ENCODE measurements at regions not wholly inside any gene's neighbourhood (a gene's known extent, or its start where the extent isn't known, plus 50 kb on each side); places are given as distances from the start of the nearest gene placed in this dataset.

DNA sequence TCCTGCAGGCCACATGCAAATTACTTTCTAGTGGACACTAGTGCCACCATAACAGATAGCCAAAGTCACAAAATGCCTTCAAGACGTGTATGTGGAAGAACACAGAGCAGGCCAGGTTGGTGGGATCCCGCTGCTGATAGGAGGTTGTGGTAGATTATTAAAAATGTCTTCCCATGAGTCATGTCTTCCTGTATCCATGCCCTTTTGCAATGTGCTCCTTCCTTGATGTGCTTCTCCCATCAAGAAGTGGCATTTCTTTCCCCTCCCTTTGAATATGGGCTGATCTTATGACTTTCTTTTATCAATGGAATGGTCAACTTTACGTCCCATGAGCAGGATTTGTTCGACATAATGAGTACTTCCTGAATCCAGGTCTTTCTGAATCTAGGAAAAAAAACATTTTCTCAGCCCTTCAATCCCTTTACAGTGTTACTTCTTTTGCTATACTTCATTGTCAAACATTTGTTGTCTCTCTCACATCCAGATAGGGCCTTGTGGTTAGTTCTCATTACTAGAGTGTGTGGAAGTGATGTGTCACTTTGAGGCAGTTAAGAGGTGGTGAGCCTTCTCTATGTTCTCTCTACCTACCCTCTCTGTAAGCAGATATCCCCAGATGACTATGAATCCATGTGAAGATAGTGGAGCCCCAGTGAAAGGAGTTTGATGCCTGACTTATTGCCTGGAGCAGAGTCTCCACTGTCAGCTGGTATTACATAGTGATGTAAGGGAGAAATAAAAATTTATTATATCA lies 519.2 kb upstream of the DIPK2B start:
- Histone ChIP-seq H3K4me3 (no peak overlapping the region), H3K27ac (no peak overlapping the region), H3K36me3 (no peaks in the 10 kb centered on the region), H3K9me3 (no peaks in the 10 kb centered on the region), H3K4me1 (peaks cover 0 to 19% (median 5%) of the 10 kb centered on the region in 4 donors), H3K27me3 (no peaks in the 10 kb centered on the region)
- 87% methylated on average over 4 of the region's 4 CpGs; no CpG with 5 or more reads in 1 of the 2 donors for WGBS, 2 donors (ENCODE audit: low coverage in 1 of 2)
- no peak for DNase-seq
- in situ Hi-C loops (cut with MboI; ENCODE audit: low pct_ligation_motif_present in 1 of 4, low pct_unique_long_range_greater_than_20kb in 1 of 4, low sequenced_read_pairs in 3 of 4): no loop called here
- TF ChIP-seq POLR2A (IDR thresholded peaks at IDR 0.05): no peak
- intact Hi-C loops (cut with DNase I; ENCODE audit: low total_unique reads): no loop called here

DNA sequence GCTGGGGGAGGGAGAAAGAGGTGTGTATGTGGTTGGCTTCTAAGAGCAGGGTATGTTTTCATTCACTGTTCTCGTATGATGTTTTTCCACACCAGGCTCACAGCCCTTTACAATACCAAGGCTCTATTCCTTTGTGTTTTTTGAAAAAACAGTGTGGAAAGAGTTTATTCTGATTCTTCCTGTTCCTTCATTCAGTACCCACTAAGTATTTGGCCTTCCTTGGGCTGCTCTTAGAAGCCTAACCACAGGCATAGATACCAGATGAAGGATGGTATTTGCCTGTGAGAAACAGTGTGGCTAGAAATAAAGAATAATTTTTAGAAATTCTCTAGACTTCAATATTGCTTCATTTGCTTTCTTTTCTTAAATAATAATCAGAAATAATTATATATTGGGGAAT lies 518.0 kb upstream of the DIPK2B start:
- Histone ChIP-seq H3K4me3 (no peak overlapping the region), H3K27me3 (no peaks in the 10 kb centered on the region), H3K36me3 (no peaks in the 10 kb centered on the region), H3K27ac (no peak overlapping the region), H3K9me3 (no peaks in the 10 kb centered on the region), H3K4me1 (peaks cover 0 to 24% (median 7%) of the 10 kb centered on the region in 4 donors)
- in situ Hi-C loops (cut with MboI; ENCODE audit: low pct_ligation_motif_present in 1 of 4, low pct_unique_long_range_greater_than_20kb in 1 of 4, low sequenced_read_pairs in 3 of 4): no loop called here
- intact Hi-C loops (cut with DNase I; ENCODE audit: low total_unique reads): no loop called here
- WGBS, 2 donors (ENCODE audit: low coverage in 1 of 2): 82% methylated on average over 1 of the region's 1 CpG; no CpG with 5 or more reads in 1 of the 2 donors
- TF ChIP-seq POLR2AphosphoS5 (IDR thresholded peaks at IDR 0.05): no peak
- no peak for DNase-seq

DNA sequence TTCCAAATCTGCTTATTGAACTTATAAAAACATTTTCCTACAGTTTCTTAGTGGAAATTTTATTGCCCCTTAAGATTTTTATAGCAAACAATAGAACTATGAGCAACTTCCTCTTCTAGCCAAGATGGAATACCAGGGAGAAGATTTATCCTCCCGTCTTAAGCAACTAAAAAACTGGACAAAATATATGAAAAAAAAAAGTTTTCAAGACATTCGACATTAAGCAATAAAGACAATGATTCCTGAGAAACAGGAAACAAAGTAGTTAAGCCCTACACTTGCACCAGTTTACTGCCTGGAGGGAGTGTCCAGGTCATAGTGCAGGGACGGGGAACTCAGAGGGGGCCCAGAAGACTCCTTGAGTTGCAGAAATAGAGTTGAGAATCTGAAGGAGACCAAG lies 516.1 kb upstream of the DIPK2B start:
- intact Hi-C loops (cut with DNase I; ENCODE audit: low total_unique reads) (no loop called here), in situ Hi-C loops (cut with MboI; ENCODE audit: low pct_ligation_motif_present in 1 of 4, low pct_unique_long_range_greater_than_20kb in 1 of 4, low sequenced_read_pairs in 3 of 4) (no loop called here)
- no peaks in the 10 kb centered on the region for H3K27me3 ChIP-seq
- H3K9me3 ChIP-seq: no peaks in the 10 kb centered on the region
- no peaks in the 10 kb centered on the region for H3K36me3 ChIP-seq
- WGBS, 2 donors (ENCODE audit: low coverage in 1 of 2): 33% methylated on average over 3 of the region's 3 CpGs; no CpG with 5 or more reads in 1 of the 2 donors
- peak overlapping the region in 2 of 4 donors; percentile 31 to 32 for H3K27ac ChIP-seq
- peak; percentile 28 for DNase-seq
- peaks cover 0 to 24% (median 7%) of the 10 kb centered on the region in 4 donors for H3K4me1 ChIP-seq
- TF ChIP-seq POLR2A (IDR thresholded peaks at IDR 0.05) (no peak), POLR2AphosphoS5 (IDR thresholded peaks at IDR 0.05) (no peak), EP300 (IDR thresholded peaks at IDR 0.05; ENCODE audit: low read depth) (no peak)
- TF ChIP-seq, protein P1, sequence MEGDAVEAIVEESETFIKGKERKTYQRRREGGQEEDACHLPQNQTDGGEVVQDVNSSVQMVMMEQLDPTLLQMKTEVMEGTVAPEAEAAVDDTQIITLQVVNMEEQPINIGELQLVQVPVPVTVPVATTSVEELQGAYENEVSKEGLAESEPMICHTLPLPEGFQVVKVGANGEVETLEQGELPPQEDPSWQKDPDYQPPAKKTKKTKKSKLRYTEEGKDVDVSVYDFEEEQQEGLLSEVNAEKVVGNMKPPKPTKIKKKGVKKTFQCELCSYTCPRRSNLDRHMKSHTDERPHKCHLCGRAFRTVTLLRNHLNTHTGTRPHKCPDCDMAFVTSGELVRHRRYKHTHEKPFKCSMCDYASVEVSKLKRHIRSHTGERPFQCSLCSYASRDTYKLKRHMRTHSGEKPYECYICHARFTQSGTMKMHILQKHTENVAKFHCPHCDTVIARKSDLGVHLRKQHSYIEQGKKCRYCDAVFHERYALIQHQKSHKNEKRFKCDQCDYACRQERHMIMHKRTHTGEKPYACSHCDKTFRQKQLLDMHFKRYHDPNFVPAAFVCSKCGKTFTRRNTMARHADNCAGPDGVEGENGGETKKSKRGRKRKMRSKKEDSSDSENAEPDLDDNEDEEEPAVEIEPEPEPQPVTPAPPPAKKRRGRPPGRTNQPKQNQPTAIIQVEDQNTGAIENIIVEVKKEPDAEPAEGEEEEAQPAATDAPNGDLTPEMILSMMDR (IDR thresholded peaks at IDR 0.05): no peak
- H3K4me3 ChIP-seq: no peak overlapping the region

DNA sequence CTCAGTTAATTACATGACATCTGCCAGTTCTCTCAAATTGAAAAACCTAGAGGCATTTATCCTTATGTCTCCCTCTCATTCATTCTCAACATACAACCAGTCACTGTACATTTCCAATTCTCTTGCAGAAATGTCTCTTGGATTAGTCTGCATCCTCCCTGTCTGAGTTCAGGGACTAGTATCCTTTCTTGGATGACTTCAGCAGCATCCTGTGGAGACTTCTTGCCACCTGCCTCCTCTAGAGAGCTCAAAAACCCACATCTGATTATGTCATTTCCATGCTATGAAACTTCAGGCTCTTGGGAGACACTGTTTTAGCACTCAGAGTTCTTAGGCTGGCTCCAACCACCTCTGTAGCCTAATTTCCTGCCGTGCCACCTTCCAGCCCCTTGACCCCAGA lies 515.1 kb upstream of the DIPK2B start:
- in situ Hi-C loops (cut with MboI; ENCODE audit: low pct_ligation_motif_present in 1 of 4, low pct_unique_long_range_greater_than_20kb in 1 of 4, low sequenced_read_pairs in 3 of 4) (no loop called here), intact Hi-C loops (cut with DNase I; ENCODE audit: low total_unique reads) (no loop called here)
- Histone ChIP-seq H3K4me3 (no peak overlapping the region), H3K27me3 (no peaks in the 10 kb centered on the region), H3K27ac (peak overlapping the region in 2 of 4 donors; percentile 31 to 32), H3K4me1 (peaks cover 0 to 24% (median 7%) of the 10 kb centered on the region in 4 donors), H3K36me3 (no peaks in the 10 kb centered on the region), H3K9me3 (no peaks in the 10 kb centered on the region)
- no peak for TF ChIP-seq EP300 (IDR thresholded peaks at IDR 0.05; ENCODE audit: low read depth)
- TF ChIP-seq, protein P1 (IDR thresholded peaks at IDR 0.05): no peak
- TF ChIP-seq POLR2A (IDR thresholded peaks at IDR 0.05): no peak
- TF ChIP-seq POLR2AphosphoS5 (IDR thresholded peaks at IDR 0.05): no peak
- 57% methylated on average over 1 of the region's 1 CpG; no CpG with 5 or more reads in 1 of the 2 donors for WGBS, 2 donors (ENCODE audit: low coverage in 1 of 2)
- DNase-seq: no peak

DNA sequence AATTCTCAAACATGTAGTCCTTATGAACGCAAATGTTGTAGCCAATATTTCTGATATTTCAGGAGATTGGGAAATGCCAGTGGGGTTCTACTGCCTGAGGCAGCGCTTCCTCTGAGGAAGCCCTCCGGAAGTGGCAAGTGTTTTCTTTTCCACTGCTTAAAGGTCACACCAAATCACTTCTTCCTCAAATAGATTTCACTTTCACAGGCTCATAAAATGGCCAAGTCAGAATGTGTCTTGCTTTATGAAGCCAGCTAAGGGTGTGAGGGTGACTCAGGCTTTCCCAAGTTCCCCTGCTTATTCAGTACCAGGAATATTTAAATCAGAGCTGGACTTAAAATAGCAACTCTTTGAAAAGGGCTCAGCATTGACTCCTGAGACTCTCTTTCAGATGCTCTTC lies 514.2 kb upstream of the DIPK2B start:
- TF ChIP-seq, protein P1 (IDR thresholded peaks at IDR 0.05): no peak
- no peak for TF ChIP-seq EP300 (IDR thresholded peaks at IDR 0.05; ENCODE audit: low read depth)
- TF ChIP-seq POLR2A (IDR thresholded peaks at IDR 0.05): no peak
- no peak for TF ChIP-seq POLR2AphosphoS5 (IDR thresholded peaks at IDR 0.05)
- Histone ChIP-seq H3K36me3 (no peaks in the 10 kb centered on the region), H3K9me3 (no peaks in the 10 kb centered on the region), H3K4me1 (peaks cover 0 to 24% (median 7%) of the 10 kb centered on the region in 4 donors), H3K27me3 (no peaks in the 10 kb centered on the region), H3K27ac (peak overlapping the region in 1 of 4 donors; percentile 49), H3K4me3 (no peak overlapping the region)
- in situ Hi-C loops (cut with MboI; ENCODE audit: low pct_ligation_motif_present in 1 of 4, low pct_unique_long_range_greater_than_20kb in 1 of 4, low sequenced_read_pairs in 3 of 4) (no loop called here), intact Hi-C loops (cut with DNase I; ENCODE audit: low total_unique reads) (no loop called here)
- 56% methylated on average over 3 of the region's 3 CpGs; no CpG with 5 or more reads in 1 of the 2 donors for WGBS, 2 donors (ENCODE audit: low coverage in 1 of 2)
- DNase-seq: peak; percentile 11

Measured in transverse colon (tissue), 4 donors.